PC-3 (cell line): ENCODE measurements at regions not wholly inside any gene's neighbourhood (a gene's known extent, or its start where the extent isn't known, plus 50 kb on each side); places are given as distances from the start of the nearest gene placed in this dataset.

ENCODE experiments used
- EZH2 ChIP-seq: fragments of 300-600 bp; sonication (generic); IDR thresholded peaks from one replicate; pipeline ENCODE4 v1.6.1; 2017; ENCODE audit warnings: antibody characterized with exemption, mild to moderate bottlenecking, low read length; ENCODE audit not compliant: unreplicated experiment
- EZH2phosphoT487 ChIP-seq: fragments of 300-600 bp; sonication (generic); IDR thresholded peaks from 2 replicates; pipeline ENCODE4 v1.6.1; 2018; ENCODE audit warnings: mild to moderate bottlenecking, antibody characterized with exemption, low read length, borderline replicate concordance
- TF ChIP-seq, protein P1 (sequence below): fragments of 300-600 bp; sonication (generic); conservative IDR thresholded peaks from 2 replicates; pipeline ENCODE4 v1.5.1; 2017; ENCODE audit warnings: antibody characterized with exemption, low read depth, mild to moderate bottlenecking, low read length

DNA sequence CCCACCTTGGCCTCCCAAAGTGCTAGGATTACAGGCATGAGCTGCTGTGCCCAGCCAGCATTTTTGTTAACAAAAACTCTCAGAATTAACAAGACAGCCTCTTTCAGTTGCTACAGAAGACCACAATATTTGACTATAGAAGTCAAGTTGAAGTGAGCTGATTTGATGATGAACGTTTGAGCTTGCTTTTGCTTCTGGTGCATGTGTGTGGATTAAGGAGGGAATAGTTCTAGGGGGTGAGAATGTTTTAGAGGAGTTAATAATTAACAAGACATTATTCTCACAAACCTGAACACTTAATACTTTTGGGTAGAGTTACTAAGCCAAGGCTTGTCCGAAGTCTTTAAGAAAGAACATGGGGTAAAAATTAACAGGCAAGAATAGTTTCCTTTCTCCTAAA is 191.6 kb downstream of the TENT4A start:
- TF ChIP-seq, protein P1, sequence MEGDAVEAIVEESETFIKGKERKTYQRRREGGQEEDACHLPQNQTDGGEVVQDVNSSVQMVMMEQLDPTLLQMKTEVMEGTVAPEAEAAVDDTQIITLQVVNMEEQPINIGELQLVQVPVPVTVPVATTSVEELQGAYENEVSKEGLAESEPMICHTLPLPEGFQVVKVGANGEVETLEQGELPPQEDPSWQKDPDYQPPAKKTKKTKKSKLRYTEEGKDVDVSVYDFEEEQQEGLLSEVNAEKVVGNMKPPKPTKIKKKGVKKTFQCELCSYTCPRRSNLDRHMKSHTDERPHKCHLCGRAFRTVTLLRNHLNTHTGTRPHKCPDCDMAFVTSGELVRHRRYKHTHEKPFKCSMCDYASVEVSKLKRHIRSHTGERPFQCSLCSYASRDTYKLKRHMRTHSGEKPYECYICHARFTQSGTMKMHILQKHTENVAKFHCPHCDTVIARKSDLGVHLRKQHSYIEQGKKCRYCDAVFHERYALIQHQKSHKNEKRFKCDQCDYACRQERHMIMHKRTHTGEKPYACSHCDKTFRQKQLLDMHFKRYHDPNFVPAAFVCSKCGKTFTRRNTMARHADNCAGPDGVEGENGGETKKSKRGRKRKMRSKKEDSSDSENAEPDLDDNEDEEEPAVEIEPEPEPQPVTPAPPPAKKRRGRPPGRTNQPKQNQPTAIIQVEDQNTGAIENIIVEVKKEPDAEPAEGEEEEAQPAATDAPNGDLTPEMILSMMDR = no peak
- TF ChIP-seq EZH2 = no peak
- no peak for TF ChIP-seq EZH2phosphoT487
